Cardiac septum (tissue), 1 donor: ENCODE measurements at regions not wholly inside any gene's neighbourhood (a gene's known extent, or its start where the extent isn't known, plus 50 kb on each side); places are given as distances from the start of the nearest gene placed in this dataset.
"Not testable (repeated sequence)": the region's sequence is repeated elsewhere in the genome, so short reads cannot be mapped to it uniquely, and the experiment has no call there.

Experiments
- DNase-seq: peaks from one replicate; pipeline ENCODE4 v3.0.0-alpha.2; 2020; ENCODE audit warnings: low spot score
- intact Hi-C: fragments of 100-400 bp; cut with DNase I; formaldehyde crosslinking; loops from one replicate; pipeline ENCODE4 v1.14.0; 2022
- donor health status: DM: no; HTN: no; CAD: no.

DNA sequence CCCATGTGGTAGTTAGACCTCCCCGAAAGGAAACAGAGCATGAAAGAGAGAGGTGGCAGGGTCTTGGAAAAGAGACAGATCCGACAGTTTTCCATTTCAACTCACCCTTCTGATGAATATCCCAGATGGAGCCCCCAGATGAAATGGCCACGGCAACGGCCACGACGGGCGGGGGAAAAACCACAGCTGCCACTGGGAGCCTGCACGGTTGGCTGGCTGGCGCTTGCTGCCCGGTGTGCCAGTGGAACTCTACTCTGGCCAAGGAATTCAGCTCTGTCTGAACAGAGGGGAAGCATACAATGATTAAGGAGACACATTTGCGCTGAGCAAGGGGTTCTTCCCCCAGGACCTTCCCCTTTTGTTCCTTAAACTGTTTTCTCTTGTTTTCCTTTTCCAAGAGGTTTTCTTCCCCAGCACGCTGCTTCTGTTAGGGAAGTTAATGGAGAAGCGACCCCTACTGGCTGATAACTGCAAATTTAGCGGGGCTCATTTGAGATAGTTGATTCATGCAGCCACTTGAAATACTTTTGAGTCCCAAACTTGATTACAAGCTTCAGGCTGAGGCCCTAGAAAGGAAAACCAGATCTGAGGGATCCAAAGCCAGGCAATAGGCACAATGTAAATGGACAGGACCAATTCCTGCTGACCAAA is 1122.5 kb downstream of the NCAM2 start:
- intact Hi-C loops: no loop called here
- no peak for DNase-seq

DNA sequence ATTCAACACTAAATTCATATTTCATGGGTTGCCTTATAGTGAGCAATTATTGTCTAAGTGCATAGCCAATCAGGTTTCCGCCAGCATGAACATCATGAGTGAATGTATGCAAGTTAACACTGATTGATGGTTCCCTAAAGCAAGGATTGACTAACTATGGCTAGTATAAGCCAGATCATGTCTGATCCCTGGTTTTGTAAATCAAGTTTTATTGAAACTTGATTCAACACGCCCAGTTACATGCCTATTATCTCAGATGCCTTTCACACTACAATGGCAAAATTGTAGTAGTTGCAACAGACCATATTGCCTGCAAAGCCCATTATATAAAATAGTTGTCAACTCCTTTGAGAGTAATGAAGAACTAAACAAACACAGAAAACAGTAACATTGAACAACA is 1127.4 kb downstream of the NCAM2 start:
- intact Hi-C loops: no loop called here
- no peak for DNase-seq

DNA sequence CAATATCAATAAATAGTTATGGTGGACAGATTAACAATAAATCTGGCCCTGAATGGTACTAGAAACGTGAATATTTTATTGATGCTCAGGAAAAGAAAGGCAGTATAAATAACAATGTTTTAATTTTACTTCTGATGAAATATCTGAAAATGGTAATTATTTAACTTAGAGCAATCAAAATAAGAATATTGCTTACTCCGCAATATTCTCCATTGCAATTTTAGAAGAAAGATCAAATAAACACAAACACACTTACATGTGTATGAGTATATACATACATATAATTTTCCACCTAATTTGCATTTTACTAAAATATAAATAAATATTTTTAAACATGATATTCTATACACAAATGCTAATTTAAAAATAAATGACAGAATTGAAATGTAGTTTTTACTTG is 1130.5 kb downstream of the NCAM2 start:
- intact Hi-C loops: no loop called here
- DNase-seq: no peak

DNA sequence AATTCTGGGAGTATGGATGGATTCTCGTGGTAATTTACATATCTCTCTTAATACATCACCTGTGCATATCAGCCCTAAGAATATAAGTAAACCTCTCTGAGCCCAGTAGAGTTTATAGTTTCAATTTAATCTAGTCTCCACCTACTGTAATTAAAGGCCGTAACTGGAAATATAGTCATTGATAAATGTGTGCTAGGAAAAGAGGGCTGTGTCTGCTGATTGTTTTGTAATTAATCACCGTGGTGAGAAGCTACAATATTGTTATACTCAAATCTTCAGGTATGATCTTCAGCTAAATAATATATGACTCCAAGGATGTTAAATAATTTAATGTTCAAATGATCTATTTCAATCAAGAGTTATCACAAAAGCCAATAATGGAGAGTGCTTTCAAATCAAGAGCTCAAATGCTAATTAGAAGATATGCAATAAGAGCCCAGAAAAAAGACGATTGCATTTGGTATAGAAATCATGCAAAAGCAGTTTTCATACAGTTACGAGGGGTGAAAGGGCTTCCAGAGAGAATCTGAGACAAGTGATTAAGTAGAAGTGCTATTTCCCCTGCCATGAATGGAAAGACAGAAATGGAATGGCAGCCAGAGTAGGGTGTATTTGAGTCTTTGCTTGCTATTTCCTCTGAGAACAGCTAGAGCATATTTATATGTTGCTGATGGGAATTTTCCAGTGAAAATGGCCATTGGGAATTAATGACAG is 1134.3 kb downstream of the NCAM2 start:
- DNase-seq: no peak
- intact Hi-C loops: no loop called here

DNA sequence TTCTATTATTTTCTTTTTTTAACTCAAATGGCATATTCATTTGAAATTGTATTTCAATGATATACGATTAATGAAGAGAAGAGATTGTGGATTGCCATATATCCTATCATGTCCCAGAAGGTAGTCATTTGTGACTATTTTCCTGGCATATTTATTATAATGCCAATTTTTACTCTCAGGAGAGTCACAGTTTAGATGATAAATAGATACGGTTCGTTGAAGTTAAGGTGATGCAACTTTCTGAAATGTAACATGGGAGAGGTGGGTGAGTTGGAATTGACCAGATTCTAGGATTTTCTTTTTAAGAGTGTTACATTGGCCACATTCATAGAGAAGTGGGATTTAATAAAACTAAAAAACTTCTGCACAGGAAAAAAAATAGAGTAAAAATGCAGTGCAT is 1138.5 kb downstream of the NCAM2 start:
- no peak for DNase-seq
- intact Hi-C loops: no loop called here

DNA sequence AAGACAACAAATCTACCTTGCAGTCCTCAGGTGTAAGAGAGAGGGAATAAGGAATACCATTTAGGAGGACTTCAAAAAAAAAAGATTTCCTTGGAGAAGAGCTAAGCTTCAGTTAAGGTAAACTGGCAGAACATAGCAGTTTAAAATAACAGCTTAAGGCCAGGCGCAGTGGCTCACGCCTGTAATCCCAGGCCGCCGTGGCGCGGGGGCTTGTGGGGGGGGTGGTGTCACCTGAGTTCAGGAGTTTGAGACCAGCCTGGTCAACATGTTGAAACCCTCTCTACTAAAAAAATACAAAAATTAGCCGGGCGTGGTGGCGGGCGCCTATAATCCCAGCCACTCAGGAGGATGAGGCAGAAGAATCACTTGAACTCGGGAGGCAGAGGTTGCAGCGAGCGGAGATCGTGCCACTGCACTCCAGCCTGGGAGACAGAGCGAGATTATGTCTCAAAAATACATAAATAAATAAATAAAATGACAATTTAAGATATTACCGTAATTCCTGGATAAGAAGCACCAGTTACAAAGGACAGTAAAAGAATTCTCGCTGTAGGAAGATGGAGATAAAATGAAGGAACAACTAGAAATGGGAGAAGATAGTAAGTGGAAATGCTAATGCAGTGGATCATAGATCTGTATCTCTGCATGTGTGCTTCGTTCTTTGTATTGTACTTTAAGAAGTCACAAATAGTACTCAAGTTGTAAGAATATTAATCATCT is 1140.2 kb downstream of the NCAM2 start:
- intact Hi-C loops: no loop called here
- no peak for DNase-seq

DNA sequence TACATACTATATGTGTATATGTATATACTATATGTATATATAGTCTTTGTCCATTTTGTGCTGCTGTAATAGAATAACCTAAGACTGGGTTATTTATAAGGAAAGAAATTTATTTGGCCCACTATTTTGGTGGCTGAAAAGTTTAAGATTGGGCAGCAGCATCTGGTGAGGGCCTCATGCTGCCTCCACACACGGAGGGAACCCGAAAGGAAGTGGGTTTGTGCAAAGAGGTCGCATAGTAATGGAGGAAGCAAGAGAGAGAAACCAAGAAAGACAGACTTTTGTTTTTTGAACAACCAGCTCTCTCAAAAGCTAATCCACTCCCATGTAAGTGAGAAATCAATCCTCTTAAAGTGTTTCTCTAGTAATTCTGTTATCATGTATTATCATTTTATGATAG is 1147.3 kb downstream of the NCAM2 start:
- intact Hi-C loops: no loop called here
- no peak for DNase-seq

DNA sequence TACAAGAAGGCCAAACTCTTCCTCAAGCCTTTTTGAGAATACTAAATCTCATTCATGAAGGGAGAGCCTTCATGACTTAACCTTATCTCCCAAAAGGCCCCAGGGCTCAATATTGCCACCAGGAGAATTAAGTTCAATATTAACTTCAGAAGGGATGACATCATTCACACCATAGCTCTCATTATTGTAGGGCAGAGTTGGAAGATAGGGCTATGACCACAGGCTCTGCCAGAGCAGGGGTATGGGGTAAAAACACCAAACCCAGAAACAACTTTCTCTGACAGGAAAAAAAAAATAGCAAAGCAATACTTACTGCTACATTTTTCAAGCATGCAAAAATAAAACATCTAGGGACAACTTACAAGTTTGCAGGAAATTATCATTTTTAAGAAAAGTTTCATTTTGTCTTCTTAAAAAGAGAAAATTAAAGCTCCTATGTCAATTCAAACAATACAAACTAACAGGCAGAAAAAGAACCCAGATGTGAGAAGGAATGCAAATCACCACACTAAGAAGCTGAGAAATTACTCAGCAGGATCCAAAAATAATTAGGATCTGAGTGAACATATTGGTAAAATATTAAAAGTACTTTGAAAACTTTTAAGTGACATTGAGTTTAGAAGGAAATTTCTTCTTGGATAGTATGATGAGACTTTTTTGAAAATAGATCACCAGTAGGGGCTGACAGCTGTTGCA is 1156.5 kb downstream of the NCAM2 start:
- DNase-seq: no peak

DNA sequence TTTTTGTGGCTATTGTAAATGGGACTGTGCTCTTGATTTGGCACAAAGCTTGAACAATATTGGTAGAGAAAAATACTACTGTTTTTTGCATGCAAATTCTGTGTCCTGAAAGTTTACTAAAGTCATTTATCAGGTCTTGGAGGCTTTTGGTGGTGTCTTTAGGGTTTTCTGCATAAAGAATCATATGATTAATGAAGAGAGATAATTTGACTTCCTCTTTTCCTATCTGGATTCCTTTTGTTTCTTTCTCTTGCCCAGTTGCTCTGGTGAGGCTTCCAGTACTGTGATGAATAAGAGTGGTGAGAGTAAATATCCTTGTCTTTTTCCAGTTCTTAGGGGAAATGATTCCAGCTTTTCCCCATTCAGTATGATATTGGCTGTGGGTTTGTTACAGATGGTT is 1166.7 kb downstream of the NCAM2 start:
- intact Hi-C loops: no loop called here
- DNase-seq: no peak

More for the DNA sequence above, 1156.5 kb downstream of the NCAM2 start:
- intact Hi-C loops: no loop called here

DNA sequence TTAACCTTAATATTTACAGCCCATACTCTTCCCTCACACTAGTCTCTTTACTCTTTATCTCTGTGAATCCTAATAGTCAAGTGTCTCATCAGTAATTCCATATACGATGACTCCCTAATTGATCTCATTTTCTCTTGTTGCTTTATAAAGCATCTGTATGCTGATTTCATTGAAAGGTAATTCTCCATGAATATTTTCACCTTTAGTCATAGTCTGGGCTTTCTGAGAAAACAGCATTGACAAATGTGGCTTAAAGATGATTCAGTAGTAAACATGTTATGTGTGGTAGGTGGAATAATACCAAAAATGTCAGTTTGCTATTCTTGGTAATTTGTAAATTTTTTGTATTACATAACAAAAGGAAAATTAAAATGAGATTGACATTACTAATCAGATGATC is 1176.5 kb downstream of the NCAM2 start:
- intact Hi-C loops: no loop called here
- no peak for DNase-seq

DNA sequence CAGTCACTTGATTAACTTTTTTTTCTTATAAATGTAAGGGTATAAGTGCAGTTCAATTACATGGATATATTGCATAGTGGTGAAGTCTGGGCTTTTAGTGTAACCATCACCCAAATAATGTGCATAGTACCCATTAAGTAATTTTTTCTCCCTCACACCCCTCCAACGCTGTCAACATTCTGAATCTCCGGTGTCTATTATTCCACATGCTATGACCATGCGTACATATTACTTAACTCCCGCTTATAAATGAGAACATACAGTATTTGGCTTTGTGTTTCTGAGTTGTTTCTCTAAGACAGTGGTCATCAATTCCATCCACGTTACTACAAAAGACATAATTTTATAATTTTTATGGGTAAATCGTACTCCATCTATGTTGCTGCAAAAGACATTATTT is 1191.1 kb downstream of the NCAM2 start:
- intact Hi-C loops: no loop called here
- no peak for DNase-seq

DNA sequence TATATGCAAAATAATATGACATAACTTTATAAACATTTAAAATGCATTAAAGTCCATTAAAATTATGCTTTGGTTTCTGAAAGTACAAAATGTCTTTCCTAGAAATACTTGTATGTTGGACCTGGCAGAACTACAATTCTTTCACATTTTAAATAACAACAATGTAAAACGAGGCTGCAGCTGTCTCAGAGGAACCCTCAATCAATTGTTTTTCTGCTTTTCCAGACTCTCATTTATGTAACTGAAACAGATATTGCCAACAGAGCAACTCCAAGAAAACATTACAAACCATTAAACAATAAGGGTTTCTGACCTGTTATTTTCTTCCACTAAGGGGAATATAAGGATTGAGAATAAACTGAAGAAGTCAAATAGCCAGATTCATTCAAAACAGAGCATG is 1193.4 kb downstream of the NCAM2 start:
- no peak for DNase-seq
- intact Hi-C loops: no loop called here

DNA sequence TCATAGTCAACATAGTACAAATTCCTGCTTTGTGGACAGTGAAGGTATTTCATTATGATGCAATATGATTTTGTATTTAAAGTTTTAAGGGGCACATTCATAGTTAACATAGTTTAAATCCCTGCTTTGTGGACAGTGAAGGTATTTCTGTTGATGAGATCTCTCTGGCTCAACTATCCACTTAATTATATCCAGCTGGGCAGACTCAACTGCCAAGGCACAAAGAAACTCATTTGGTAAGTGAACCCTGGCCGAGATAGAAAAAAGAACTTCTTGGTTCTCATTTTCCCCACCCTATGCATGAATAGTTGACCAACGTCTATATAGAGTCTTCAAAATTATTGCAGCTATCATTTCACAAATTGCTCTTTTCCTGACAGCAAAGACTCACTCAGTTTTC is 1194.6 kb downstream of the NCAM2 start:
- intact Hi-C loops: no loop called here

DNA sequence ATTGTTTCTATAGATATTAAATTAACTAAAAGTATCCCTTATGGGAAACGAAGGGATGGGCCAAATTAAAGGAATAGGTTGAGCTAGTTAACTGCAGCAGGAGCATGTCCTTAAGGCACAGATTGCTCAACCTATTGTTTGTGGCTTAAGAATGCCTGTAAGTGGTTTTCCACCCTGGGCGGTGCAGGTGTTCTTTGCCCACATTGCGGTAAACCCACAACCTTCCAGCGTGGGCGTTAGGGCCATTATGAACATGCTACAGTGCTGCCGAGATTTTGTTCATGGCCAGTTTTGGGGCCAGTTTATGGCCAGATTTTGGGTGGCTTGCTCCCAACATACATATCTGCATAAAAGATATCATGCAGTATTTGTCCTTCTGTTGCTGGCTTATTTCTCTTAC is 1196.8 kb downstream of the NCAM2 start:
- intact Hi-C loops, DNase-seq: not testable (repeated sequence)

More for the DNA sequence above, 1194.6 kb downstream of the NCAM2 start:
- no peak for DNase-seq

DNA sequence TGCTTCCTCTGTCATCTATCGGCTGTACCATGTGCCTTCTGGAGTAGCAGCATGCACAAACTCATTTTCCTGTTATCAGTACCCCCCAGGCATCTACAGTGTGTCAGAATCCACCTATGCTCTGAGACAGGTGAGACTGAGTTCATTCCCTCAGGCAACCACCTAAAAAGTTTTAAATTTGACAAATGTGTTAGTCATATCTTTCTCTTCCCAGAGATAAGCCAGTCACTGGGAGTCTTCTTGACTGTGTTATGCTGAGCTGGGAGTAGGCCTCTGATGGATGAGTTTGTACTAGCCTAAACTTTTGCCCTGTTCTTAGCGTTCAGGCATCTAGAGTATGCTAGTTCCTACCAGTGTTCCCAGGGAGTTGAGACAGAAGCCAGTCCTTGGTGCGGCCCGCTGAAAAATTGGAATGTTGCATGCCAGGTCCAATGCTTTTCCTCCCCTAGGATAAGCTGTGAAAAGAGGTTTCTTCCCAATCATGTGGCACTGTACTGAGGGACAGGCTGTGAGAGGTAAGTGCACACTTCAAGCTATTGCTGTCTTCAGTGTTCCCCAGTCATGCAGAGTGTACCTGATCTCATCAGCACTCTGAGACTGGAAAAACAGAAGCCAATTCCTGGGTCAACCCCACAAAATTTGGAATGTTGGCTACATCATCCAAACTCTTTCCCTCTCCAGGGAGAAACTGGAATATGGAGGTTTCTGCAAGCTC is 1202.3 kb downstream of the NCAM2 start:
- no peak for DNase-seq
- intact Hi-C loops: no loop called here

DNA sequence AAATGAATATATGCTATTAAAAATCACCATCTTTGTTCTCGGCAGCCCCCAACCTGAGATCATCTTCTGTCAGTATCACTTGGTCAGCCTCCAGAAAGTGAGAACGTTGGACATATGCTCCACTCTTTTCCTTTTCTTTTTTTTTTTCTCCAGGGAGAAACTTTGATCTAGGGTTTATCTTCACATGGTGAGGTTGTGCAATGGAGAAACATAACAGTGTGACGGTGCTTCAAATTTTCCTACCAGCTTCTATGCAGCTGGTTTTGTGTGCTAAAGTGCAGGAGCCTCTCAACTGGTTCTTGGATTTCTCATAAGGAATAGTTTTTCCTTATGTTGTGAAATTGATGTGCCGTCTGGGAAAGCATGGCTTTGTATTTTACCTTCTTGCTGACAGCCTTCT is 1202.9 kb downstream of the NCAM2 start:
- no peak for DNase-seq
- intact Hi-C loops: no loop called here

DNA sequence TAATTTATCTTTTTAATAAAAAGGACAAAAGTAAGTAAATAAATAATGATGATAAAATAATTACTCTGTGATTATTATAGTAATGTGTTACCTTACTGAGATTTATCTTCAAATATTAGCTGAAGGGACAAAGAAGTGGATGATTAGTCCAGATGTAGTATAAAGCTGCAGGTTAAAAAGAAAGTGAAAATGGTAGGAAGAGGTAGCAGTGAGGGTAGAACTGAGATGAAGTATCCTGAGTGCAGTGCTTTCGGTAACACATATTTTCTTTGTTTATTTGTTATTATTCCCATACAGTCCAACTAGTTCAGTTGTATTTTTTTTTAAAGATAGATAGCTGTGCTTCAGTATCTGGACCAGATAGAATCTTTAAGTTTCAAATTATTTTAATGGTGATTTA is 1203.5 kb downstream of the NCAM2 start:
- no peak for DNase-seq
- intact Hi-C loops: no loop called here

DNA sequence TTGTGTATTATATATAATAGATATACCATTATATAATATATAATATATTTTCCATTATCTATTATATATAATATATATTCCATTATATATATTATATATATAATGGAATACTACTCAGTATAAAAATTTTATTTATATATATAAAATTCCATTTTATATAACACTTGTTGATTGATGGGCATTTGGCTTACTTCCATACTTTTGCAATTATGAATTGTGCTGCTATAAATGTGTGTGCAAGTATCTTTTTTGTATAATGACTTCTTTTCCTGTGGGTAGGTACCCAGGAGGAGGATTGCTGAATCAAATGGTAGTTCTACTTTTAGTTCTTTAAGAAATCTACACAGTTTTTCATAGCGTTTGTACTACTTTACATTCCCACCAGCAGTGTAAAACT is 1211.1 kb downstream of the NCAM2 start:
- intact Hi-C loops: no loop called here
- no peak for DNase-seq

DNA sequence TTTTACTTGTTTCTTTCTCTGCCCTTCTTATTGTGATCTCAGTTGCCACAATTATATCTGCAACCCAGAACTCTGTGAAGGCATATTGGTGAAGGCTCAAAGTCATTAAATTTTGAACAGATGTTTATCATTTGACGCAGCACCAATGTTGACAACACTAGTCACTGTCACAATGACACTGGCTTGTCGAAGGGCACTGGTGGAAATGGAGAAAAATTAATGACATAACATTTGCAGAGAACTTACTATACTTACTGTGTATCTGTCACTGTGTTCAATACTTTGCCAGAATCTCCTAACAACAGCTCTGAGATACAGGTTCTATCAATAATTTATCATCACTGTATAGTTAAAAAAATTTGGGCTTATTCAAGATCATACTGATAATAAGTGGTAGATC is 1213.7 kb downstream of the NCAM2 start:
- intact Hi-C loops: no loop called here
- DNase-seq: no peak

DNA sequence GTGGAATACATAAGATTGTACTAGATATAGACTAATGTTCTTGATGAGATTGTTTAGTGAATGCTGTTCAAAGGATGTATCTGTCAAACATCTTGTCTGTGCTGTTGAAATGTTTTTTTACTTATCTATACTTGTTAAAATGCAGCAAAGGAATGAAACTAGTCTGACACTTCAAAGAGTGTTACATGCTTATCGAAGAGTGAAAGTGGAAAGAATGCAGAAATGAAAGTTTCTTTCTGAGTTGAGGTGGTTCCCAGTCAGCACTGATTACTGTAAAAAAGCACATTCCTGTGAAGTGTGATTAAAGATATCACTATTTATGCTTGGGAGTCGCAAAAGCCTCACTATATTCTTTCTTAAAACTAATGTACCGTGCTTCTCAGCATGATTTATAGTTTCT is 1225.2 kb downstream of the NCAM2 start:
- intact Hi-C loops: no loop called here
- no peak for DNase-seq
